NB4 (cell line): ENCODE measurements at regions not wholly inside any gene's neighbourhood (a gene's known extent, or its start where the extent isn't known, plus 50 kb on each side); places are given as distances from the start of the nearest gene placed in this dataset.
"Not testable (repeated sequence)": the region's sequence is repeated elsewhere in the genome, so short reads cannot be mapped to it uniquely, and the experiment has no call there.

ENCODE experiments used
- DNase-seq: peaks from one replicate; pipeline ENCODE4 v3.0.0; 2010; ENCODE audit warnings: low read depth
- H3K4me3 ChIP-seq: one replicate; pipeline ENCODE4 v1.5.1; 2011; ENCODE audit warnings: mild to moderate bottlenecking, low read depth, low read length, moderate library complexity
- MYC ChIP-seq: IDR thresholded peaks from 2 replicates; pipeline ENCODE4 v1.6.1; 2011; ENCODE audit warnings: low read depth, low read length
- POLR2A ChIP-seq: IDR thresholded peaks from 2 replicates; pipeline ENCODE4 v1.6.1; 2011; ENCODE audit warnings: mild to moderate bottlenecking; ENCODE audit not compliant: insufficient read length; ENCODE audit errors: extremely low read depth
- TF ChIP-seq, protein P1 (sequence below): IDR thresholded peaks from 2 replicates; pipeline ENCODE4 v1.6.1; 2011; ENCODE audit warnings: low read depth, low read length
- TF ChIP-seq, protein P2 (sequence below): IDR thresholded peaks from one replicate; pipeline ENCODE4 v1.5.1; 2012; ENCODE audit warnings: low read depth, low read length

DNA sequence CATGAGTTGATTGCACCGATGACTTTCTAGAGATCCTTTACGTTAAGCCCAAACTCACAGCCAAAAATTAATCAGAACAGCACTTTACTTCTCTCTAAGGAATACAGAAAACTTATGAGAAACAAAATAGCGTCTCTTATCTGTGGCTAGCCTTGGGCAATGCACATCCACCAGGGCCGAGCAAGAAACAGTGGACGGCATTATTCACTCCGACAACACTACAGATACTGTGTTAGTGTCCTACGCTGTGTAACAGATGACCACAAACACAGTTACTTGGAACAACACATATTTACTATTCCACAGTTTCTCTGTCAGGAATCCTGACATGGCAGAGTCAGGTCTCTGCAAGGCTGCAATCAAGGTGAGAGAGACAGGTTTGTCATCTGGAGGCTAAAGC, 598.3 kb upstream of the ADARB2 start:
- TF ChIP-seq MYC: no peak
- TF ChIP-seq, protein P1, sequence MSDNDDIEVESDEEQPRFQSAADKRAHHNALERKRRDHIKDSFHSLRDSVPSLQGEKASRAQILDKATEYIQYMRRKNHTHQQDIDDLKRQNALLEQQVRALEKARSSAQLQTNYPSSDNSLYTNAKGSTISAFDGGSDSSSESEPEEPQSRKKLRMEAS: no peak
- TF ChIP-seq POLR2A: no peak
- TF ChIP-seq, protein P2, sequence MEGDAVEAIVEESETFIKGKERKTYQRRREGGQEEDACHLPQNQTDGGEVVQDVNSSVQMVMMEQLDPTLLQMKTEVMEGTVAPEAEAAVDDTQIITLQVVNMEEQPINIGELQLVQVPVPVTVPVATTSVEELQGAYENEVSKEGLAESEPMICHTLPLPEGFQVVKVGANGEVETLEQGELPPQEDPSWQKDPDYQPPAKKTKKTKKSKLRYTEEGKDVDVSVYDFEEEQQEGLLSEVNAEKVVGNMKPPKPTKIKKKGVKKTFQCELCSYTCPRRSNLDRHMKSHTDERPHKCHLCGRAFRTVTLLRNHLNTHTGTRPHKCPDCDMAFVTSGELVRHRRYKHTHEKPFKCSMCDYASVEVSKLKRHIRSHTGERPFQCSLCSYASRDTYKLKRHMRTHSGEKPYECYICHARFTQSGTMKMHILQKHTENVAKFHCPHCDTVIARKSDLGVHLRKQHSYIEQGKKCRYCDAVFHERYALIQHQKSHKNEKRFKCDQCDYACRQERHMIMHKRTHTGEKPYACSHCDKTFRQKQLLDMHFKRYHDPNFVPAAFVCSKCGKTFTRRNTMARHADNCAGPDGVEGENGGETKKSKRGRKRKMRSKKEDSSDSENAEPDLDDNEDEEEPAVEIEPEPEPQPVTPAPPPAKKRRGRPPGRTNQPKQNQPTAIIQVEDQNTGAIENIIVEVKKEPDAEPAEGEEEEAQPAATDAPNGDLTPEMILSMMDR: no peak
- no peak for DNase-seq
- no peak overlapping the region for H3K4me3 ChIP-seq

DNA sequence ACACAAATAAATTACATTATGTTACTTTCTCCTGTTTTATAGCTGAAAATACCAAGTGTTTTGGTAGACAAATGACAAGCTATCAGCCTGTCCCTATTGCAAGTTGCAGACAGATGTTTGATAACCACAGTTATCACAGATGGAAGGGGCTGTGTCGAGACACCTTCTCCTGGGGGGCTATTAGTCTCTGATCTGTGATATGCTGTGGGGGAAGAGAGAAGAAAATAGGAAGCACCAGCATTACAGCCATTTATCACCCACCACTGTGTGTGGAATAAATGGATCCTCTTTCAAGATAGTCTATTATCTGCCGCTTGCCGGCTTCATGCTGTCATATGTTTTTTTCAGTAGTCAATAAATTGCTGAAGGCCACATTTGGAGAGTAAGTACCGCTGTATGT, 597.2 kb upstream of the ADARB2 start:
- TF ChIP-seq, protein P1: no peak
- no peak for DNase-seq
- no peak overlapping the region for H3K4me3 ChIP-seq

DNA sequence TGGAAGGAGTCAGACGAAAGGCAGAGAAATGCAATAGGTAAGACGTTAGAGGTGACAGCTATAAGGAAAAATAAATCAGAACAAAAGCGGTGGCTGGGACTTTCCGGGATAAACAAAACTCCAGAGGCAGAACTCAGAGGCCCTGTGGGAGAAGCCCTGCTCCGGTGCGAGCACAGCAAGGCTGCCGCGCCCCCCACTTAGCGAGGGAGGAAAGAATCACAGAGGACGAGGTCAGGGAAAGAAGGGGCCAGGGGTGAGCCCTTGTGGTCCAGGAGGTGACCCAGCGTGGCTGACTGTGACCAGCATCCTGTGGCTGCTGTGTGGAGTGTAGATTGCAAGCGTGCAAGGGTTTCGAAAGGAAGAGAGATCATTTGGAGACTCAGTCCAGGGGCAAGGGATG, 591.8 kb upstream of the ADARB2 start:
- no peak overlapping the region for H3K4me3 ChIP-seq
- TF ChIP-seq MYC (no peak), POLR2A (no peak)
- TF ChIP-seq, protein P1: no peak
- no peak for DNase-seq

DNA sequence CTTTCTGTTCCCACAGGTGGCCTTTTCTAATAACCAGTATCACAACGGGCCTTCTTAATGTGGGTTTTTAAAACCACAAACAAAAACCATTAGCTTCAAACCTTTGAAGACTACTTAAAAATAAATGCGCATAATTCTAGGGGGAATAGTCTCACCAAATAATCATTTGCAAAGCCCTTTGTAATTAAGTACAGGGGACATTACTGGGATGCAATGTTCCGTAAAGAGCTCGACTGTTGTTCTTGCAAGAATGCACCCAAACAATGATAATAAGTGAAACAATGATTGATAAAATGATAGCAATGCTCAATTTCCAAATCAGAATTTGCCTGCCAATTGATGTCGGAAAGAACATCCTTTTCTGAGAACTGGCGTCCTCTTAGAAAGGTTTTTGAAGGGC, 589.1 kb upstream of the ADARB2 start:
- TF ChIP-seq, protein P1: no peak
- no peak for TF ChIP-seq POLR2A
- TF ChIP-seq, protein P2: no peak
- no peak for TF ChIP-seq MYC
- no peak for DNase-seq
- no peak overlapping the region for H3K4me3 ChIP-seq

DNA sequence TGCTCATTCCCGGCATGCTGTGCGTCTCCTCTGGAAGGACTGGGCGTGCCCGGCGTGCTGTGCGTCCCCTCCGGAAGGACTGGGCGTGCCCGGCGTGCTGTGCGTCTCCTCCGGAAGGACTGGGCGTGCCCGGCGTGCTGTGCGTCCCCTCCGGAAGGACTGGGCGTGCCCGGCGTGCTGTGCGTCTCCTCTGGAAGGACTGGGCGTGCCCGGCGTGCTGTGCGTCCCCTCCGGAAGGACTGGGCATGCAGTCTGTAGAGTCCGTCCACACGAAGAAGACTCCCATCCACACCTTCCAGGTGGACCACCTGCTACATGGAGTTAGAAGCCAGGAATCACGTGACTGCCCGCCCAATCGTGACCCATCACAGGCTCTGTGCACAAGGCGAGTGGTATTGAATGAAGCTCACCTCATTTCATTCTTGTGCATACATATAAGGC, 577.7 kb upstream of the ADARB2 start:
- DNase-seq, H3K4me3 ChIP-seq: not testable (repeated sequence)

DNA sequence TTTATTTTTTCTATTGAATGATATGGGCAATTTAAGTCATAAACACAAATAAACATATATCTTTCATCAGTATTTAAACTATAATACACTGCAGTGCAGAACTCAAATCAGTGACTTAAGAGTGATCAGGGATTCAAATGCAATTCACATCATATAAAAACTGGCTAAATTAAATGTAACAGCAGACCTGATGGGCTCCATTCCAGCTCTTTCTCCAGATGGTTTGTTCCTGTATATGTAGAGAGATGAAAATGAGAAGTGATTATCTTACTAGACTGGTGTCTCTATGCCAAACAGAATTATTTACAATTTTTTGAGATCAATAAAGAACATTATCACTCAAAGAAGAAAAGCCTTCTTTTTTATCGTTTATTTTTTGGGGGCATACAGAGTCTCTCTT, 568.8 kb upstream of the ADARB2 start:
- no peak for DNase-seq
- no peak for TF ChIP-seq POLR2A
- no peak for TF ChIP-seq MYC
- TF ChIP-seq, protein P2: no peak
- TF ChIP-seq, protein P1: no peak
- H3K4me3 ChIP-seq: no peak overlapping the region

DNA sequence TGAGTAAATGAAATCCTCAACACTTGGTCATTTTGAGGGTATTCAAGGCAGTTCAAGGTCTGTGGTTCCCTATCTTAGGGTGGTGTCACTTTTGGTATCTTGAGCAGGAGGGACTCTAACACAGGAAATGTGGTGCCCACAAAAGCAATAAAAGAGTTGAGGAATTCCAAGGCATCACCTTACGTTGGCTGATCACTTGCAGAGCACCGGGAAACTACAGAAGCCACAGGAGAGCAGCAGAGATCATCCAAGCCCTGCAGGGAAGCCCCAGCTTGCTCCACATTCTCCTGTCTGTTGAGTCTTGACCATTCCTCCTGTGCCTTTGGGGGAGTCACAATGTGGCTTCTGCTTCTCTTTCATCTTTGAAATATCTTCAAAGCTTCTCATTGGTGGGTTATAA, 565.8 kb upstream of the ADARB2 start:
- no peak overlapping the region for H3K4me3 ChIP-seq
- TF ChIP-seq POLR2A: no peak
- TF ChIP-seq, protein P1: no peak
- TF ChIP-seq MYC: no peak
- TF ChIP-seq, protein P2: no peak
- no peak for DNase-seq
